ENCODE measurements at regions not wholly inside any gene's neighbourhood (a gene's known extent, or its start where the extent isn't known, plus 50 kb on each side); places are given as distances from the start of the nearest gene placed in this dataset.

GRCh38 chr18:68569936-68570335, 145.0 kb downstream of the TMX3 start:
- TF ChIP-seq CTCF (IDR thresholded peaks at IDR 0.05; ENCODE audit: low read length) = no peak
- TF ChIP-seq EZH2 (IDR thresholded peaks at IDR 0.05; ENCODE audit: borderline replicate concordance, low read length) = no peak

All from OCI-LY1 (cell line).